Gastrocnemius medialis (tissue), 4 donors: ENCODE measurements at regions not wholly inside any gene's neighbourhood (a gene's known extent, or its start where the extent isn't known, plus 50 kb on each side); places are given as distances from the start of the nearest gene placed in this dataset.

Experiments used
- ATAC-seq, 2 donors: fragments of 150-250 bp; one replicate each; pipeline ENCODE4 v1.9.1; 2016
- DNase-seq, 2 donors: peaks; one replicate each; pipeline ENCODE4 v3.0.0-alpha.2; 2019
- H3K27ac ChIP-seq, 4 donors: fragments of 200-600 bp; sonication (generic); 1 replicate in 1 of 4; 2 replicates in 3 of 4; pipeline ENCODE4 v1.5.1; 2016 to 2018; ENCODE audit warnings: mild to moderate bottlenecking in 2 of 4, moderate library complexity in 1 of 4
- H3K27me3 ChIP-seq, 3 donors: fragments of 200-600 bp; sonication (generic) in 2 of 3; 1 replicate in 1 of 3; 2 replicates in 2 of 3; pipeline versions ENCODE4 v1.5.1 to v1.6.0; 2016 to 2019; ENCODE audit warnings: mild to moderate bottlenecking in 1 of 3, moderate library complexity in 1 of 3
- H3K36me3 ChIP-seq, 2 donors: fragments of 200-600 bp; sonication (generic) in 1 of 2; one replicate each; pipeline ENCODE4 v1.5.1; 2017 to 2018
- H3K4me1 ChIP-seq, 2 donors: fragments of 200-600 bp; sonication (generic) in 1 of 2; one replicate each; pipeline ENCODE4 v1.5.1; 2016 to 2017; ENCODE audit warnings: mild to moderate bottlenecking in 2 of 2
- H3K4me3 ChIP-seq, 4 donors: fragments of 200-600 bp; sonication (generic) in 3 of 4; 1 replicate in 1 of 4; 2 replicates in 3 of 4; pipeline ENCODE4 v1.5.1; 2016 to 2019; ENCODE audit warnings: mild to moderate bottlenecking in 2 of 4
- H3K9me3 ChIP-seq, 3 donors: fragments of 200-600 bp; sonication (generic) in 2 of 3; 1 replicate in 1 of 3; 2 replicates in 2 of 3; pipeline ENCODE4 v1.5.1; 2016 to 2019
- POLR2A ChIP-seq, 2 donors: fragments of 450-650 bp; IDR thresholded peaks; one replicate each; pipeline ENCODE4 v1.6.1; 2017; ENCODE audit warnings: antibody characterized with exemption in 2 of 2, mild to moderate bottlenecking in 2 of 2, moderate library complexity in 2 of 2
- in situ Hi-C, 4 donors: fragments of 200-750 bp; cut with MboI; loops; one replicate each; pipeline versions ENCODE4 v1.15.0 to v1.8.0; 2017; ENCODE audit warnings: low sequenced_read_pairs in 4 of 4
- intact Hi-C: fragments of 100-400 bp; cut with DNase I; formaldehyde crosslinking; loops from one replicate; pipeline ENCODE4 v1.15.1; 2023; ENCODE audit warnings: low total_unique reads
- TF ChIP-seq, protein P1 (sequence below), 5 experiments: fragments of 450-650 bp in 3 of 5; fragments of 200-600 bp in 2 of 5; sonication (generic) in 2 of 5; IDR thresholded peaks in 4 of 5; conservative IDR thresholded peaks in 1 of 5; 1 replicate in 4 of 5; 2 replicates in 1 of 5; pipeline ENCODE4 v1.5.1; 2016 to 2019; ENCODE audit warnings: antibody characterized with exemption in 5 of 5, mild to moderate bottlenecking in 3 of 5, moderate library complexity in 3 of 5

- H3K27me3 ChIP-seq: no peaks in the 10 kb centered on the region
- no peak overlapping the region for H3K27ac ChIP-seq
- DNase-seq (no peak), ATAC-seq (no peak)
- H3K9me3 ChIP-seq: no peaks in the 10 kb centered on the region
- intact Hi-C loops: no loop called here
- no peak for TF ChIP-seq POLR2A (IDR thresholded peaks at IDR 0.05)
- no peaks in the 10 kb centered on the region for H3K4me1 ChIP-seq
- H3K36me3 ChIP-seq: no peaks in the 10 kb centered on the region
- in situ Hi-C loops: no loop called here
- H3K4me3 ChIP-seq: no peak overlapping the region
Observed at GRCh38 chr7:13078105-13078504, 390.7 kb downstream of the ARL4A start.

GRCh38 chr7:13090959-13091358 is 403.5 kb downstream of the ARL4A start:
- Histone ChIP-seq H3K4me3 (no peak overlapping the region), H3K9me3 (no peaks in the 10 kb centered on the region), H3K4me1 (no peaks in the 10 kb centered on the region), H3K27me3 (no peaks in the 10 kb centered on the region), H3K27ac (no peak overlapping the region), H3K36me3 (no peaks in the 10 kb centered on the region)
- intact Hi-C loops: no loop called here
- in situ Hi-C loops: no loop called here
- no peak for DNase-seq
- ATAC-seq: no peak
- TF ChIP-seq, protein P1, sequence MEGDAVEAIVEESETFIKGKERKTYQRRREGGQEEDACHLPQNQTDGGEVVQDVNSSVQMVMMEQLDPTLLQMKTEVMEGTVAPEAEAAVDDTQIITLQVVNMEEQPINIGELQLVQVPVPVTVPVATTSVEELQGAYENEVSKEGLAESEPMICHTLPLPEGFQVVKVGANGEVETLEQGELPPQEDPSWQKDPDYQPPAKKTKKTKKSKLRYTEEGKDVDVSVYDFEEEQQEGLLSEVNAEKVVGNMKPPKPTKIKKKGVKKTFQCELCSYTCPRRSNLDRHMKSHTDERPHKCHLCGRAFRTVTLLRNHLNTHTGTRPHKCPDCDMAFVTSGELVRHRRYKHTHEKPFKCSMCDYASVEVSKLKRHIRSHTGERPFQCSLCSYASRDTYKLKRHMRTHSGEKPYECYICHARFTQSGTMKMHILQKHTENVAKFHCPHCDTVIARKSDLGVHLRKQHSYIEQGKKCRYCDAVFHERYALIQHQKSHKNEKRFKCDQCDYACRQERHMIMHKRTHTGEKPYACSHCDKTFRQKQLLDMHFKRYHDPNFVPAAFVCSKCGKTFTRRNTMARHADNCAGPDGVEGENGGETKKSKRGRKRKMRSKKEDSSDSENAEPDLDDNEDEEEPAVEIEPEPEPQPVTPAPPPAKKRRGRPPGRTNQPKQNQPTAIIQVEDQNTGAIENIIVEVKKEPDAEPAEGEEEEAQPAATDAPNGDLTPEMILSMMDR (IDR thresholded peaks at IDR 0.05 in 4 of 5, conservative IDR thresholded peaks at IDR 0.05 in 1 of 5): no peak
- TF ChIP-seq POLR2A (IDR thresholded peaks at IDR 0.05): no peak

DNA sequence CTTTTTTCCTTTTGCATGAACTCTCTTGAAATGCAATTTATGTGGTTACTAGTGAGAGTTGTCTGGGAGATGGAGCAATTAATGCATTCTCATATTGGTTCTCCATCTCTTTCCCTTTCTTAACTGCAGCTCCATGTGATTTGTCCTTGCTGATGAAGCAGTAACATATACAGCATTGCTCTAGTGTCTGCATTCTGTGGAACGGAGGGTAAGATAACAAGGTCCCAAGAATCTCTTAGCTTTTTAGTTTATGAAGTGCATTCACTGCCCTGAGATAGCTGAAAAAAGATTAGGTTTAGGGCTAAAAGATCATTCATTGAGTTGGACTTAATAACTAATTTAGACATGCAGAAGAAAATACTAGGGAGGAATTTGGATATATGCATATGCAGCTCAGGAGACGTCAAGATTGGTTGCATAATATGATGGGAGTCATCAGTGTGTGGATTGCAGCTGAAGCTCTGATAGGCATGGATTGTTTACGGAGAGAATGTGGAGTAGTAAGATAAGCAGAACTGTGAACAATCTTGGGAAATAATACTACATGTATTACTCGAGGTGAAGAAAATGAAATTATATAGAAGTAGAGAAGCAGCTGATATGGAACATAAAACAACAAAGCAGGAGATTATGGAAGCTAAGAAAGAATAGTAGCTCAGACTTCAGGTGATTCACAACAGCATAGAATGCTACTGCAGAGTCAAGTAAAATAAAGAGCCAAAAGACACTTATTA is 404.7 kb downstream of the ARL4A start:
- ATAC-seq: no peak

GRCh38 chr7:13092708-13093005 is 405.2 kb downstream of the ARL4A start:
- Histone ChIP-seq H3K27me3 (no peaks in the 10 kb centered on the region), H3K27ac (no peak overlapping the region), H3K4me1 (no peaks in the 10 kb centered on the region), H3K9me3 (no peaks in the 10 kb centered on the region), H3K36me3 (no peaks in the 10 kb centered on the region), H3K4me3 (no peak overlapping the region)
- in situ Hi-C loops: no loop called here
- no peak for TF ChIP-seq POLR2A (IDR thresholded peaks at IDR 0.05)
- TF ChIP-seq, protein P1 (IDR thresholded peaks at IDR 0.05 in 4 of 5, conservative IDR thresholded peaks at IDR 0.05 in 1 of 5): no peak
- intact Hi-C loops: no loop called here
- DNase-seq (no peak), ATAC-seq (no peak)

More for the DNA sequence above, 404.7 kb downstream of the ARL4A start:
- no peaks in the 10 kb centered on the region for H3K9me3 ChIP-seq
- no peaks in the 10 kb centered on the region for H3K36me3 ChIP-seq
- no peak overlapping the region for H3K27ac ChIP-seq
- H3K4me1 ChIP-seq: no peaks in the 10 kb centered on the region
- no peaks in the 10 kb centered on the region for H3K27me3 ChIP-seq
- H3K4me3 ChIP-seq: no peak overlapping the region
- no peak for DNase-seq
- intact Hi-C loops (no loop called here), in situ Hi-C loops (no loop called here)
- TF ChIP-seq, protein P1 (IDR thresholded peaks at IDR 0.05 in 4 of 5, conservative IDR thresholded peaks at IDR 0.05 in 1 of 5): no peak
- TF ChIP-seq POLR2A (IDR thresholded peaks at IDR 0.05): no peak

DNA sequence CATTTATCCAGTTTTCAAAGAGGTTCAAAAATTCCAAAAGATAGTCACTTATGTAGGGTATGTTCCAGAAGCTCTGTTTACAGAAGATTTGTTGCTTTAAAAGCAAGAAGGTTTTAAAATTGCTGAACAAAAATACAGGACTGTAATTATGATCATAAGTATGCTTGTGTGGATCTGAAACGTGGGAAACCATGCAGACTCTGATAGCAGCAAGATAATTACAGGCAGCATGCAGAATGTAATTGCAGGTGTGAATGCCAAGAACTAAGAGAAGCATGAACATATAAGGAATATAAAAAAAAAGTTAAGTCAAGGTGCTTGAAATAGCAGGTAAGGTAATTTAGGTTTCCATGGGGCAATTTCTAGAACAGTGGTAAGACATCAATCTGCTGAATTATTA is 405.7 kb downstream of the ARL4A start:
- no peaks in the 10 kb centered on the region for H3K4me1 ChIP-seq
- H3K27me3 ChIP-seq: no peaks in the 10 kb centered on the region
- no peak overlapping the region for H3K4me3 ChIP-seq
- no peaks in the 10 kb centered on the region for H3K36me3 ChIP-seq
- in situ Hi-C loops (no loop called here), intact Hi-C loops (no loop called here)
- TF ChIP-seq, protein P1 (IDR thresholded peaks at IDR 0.05 in 4 of 5, conservative IDR thresholded peaks at IDR 0.05 in 1 of 5): no peak
- TF ChIP-seq POLR2A (IDR thresholded peaks at IDR 0.05): no peak
- no peak for DNase-seq
- H3K9me3 ChIP-seq: no peaks in the 10 kb centered on the region
- no peak for ATAC-seq
- H3K27ac ChIP-seq: no peak overlapping the region
